ENCODE measurements at regions not wholly inside any gene's neighbourhood (a gene's known extent, or its start where the extent isn't known, plus 50 kb on each side); places are given as distances from the start of the nearest gene placed in this dataset.
"Not testable (repeated sequence)": the region's sequence is repeated elsewhere in the genome, so short reads cannot be mapped to it uniquely, and the experiment has no call there.

- H4K91ac ChIP-seq (ENCODE audit: insufficient read depth, low read depth, low read length); POLR2A ChIA-PET (ENCODE audit: unreplicated experiment); intact Hi-C loops (cut with micrococcal nuclease); H3K27me3 ChIP-seq (ENCODE audit: control insufficient read depth, insufficient read depth, low read length); H2BK20ac ChIP-seq (ENCODE audit: low read depth, low read length); H3K9ac ChIP-seq (ENCODE audit: low read depth, low read length); H3K4ac ChIP-seq (ENCODE audit: low read depth, low read length); H3K23ac ChIP-seq (ENCODE audit: low read depth, low read length); H4K20me1 ChIP-seq (ENCODE audit: insufficient read depth, low read length); H3K9me1 ChIP-seq (ENCODE audit: insufficient read depth, low read length); H2AK5ac ChIP-seq (ENCODE audit: low read depth, low read length); H2AK9ac ChIP-seq (replicated peaks; ENCODE audit: low read depth, low read length, poor library complexity); H3K9me3 ChIP-seq (ENCODE audit: control insufficient read depth, insufficient read depth, low read length); H2BK5ac ChIP-seq (ENCODE audit: low read depth, low read length, poor library complexity, severe bottlenecking); H3K4me3 ChIP-seq (ENCODE audit: insufficient read depth, low read depth, low read length); H3K4me2 ChIP-seq (ENCODE audit: low read depth, low read length); H3K18ac ChIP-seq (ENCODE audit: low read depth, low read length); H3K36me3 ChIP-seq (ENCODE audit: control insufficient read depth, insufficient read depth, low read length); H3K79me1 ChIP-seq (ENCODE audit: low read depth in 1 of 2, low read length in 2 of 2); BruUV-seq (replicated peaks); CTCF ChIA-PET; H3K56ac ChIP-seq (ENCODE audit: extremely low read depth, insufficient read depth, low read length); in situ Hi-C loops (cut with MboI; ENCODE audit: low sequenced_read_pairs); DNase-seq; H3K27ac ChIP-seq (ENCODE audit: insufficient read depth, low read length); H2AFZ ChIP-seq (replicated peaks; ENCODE audit: low read length, poor library complexity); H3K14ac ChIP-seq (replicated peaks; ENCODE audit: low read depth, low read length); dilution Hi-C loops (cut with HindIII; ENCODE audit: low sequenced_read_pairs, unreplicated experiment); H4K8ac ChIP-seq (ENCODE audit: low read depth in 2 of 2, low read length in 2 of 2); ATAC-seq (ENCODE audit: low read depth); H2BK15ac ChIP-seq (ENCODE audit: low read depth, low read length); H3K4me1 ChIP-seq (ENCODE audit: control insufficient read depth, insufficient read depth, low read length); H2BK120ac ChIP-seq (ENCODE audit: low read depth, low read length); H4K5ac ChIP-seq (ENCODE audit: low read depth, low read length): not testable (repeated sequence)
- WGBS, 2 experiments (ENCODE audit: extremely low coverage in 2 of 2, insufficient read length in 1 of 2), result no CpG with 5 or more reads among the region's 4 CpGs
Measured at GRCh38 chr1:146292424-146292823, 63.6 kb upstream of the NOTCH2NLA start.

DNA sequence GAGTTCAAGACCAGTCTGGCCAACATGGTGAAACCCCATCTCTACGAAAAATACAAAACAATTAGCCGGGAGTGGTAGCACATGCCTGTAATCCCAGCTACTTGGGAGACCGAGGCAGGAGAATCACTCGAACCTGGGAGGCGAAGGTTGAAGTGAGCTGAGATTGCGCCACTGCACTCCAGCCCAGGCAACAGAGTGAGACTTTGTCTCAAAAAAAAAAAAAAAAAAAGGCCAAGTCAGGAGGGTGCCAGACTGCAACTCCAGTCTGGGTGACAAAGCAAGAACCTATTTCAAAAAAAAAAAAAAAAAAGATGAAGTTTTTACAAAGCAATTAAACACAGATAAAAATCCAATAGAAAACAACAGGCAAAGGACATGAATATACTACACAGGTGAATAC lies 59.1 kb upstream of the NOTCH2NLA start:
- H2BK120ac ChIP-seq (ENCODE audit: low read depth, low read length); POLR2A ChIA-PET (ENCODE audit: unreplicated experiment); H3K9ac ChIP-seq (ENCODE audit: low read depth, low read length); H2BK15ac ChIP-seq (ENCODE audit: low read depth, low read length); in situ Hi-C loops (cut with MboI; ENCODE audit: low sequenced_read_pairs); H3K14ac ChIP-seq (replicated peaks; ENCODE audit: low read depth, low read length); H2AFZ ChIP-seq (replicated peaks; ENCODE audit: low read length, poor library complexity); H2BK5ac ChIP-seq (ENCODE audit: low read depth, low read length, poor library complexity, severe bottlenecking); BruUV-seq (replicated peaks); H3K9me3 ChIP-seq (ENCODE audit: control insufficient read depth, insufficient read depth, low read length); intact Hi-C loops (cut with micrococcal nuclease); H2BK20ac ChIP-seq (ENCODE audit: low read depth, low read length); H4K91ac ChIP-seq (ENCODE audit: insufficient read depth, low read depth, low read length); H2AK9ac ChIP-seq (replicated peaks; ENCODE audit: low read depth, low read length, poor library complexity); H3K79me1 ChIP-seq (ENCODE audit: low read depth in 1 of 2, low read length in 2 of 2); H4K8ac ChIP-seq (ENCODE audit: low read depth in 2 of 2, low read length in 2 of 2); CTCF ChIA-PET; H3K18ac ChIP-seq (ENCODE audit: low read depth, low read length); H4K20me1 ChIP-seq (ENCODE audit: insufficient read depth, low read length); H3K4ac ChIP-seq (ENCODE audit: low read depth, low read length); H3K4me2 ChIP-seq (ENCODE audit: low read depth, low read length); H3K36me3 ChIP-seq (ENCODE audit: control insufficient read depth, insufficient read depth, low read length); dilution Hi-C loops (cut with HindIII; ENCODE audit: low sequenced_read_pairs, unreplicated experiment); H3K4me1 ChIP-seq (ENCODE audit: control insufficient read depth, insufficient read depth, low read length); ATAC-seq (ENCODE audit: low read depth); H4K5ac ChIP-seq (ENCODE audit: low read depth, low read length); H3K4me3 ChIP-seq (ENCODE audit: insufficient read depth, low read depth, low read length); DNase-seq; H3K9me1 ChIP-seq (ENCODE audit: insufficient read depth, low read length); H3K27ac ChIP-seq (ENCODE audit: insufficient read depth, low read length); H3K56ac ChIP-seq (ENCODE audit: extremely low read depth, insufficient read depth, low read length); H3K27me3 ChIP-seq (ENCODE audit: control insufficient read depth, insufficient read depth, low read length); H2AK5ac ChIP-seq (ENCODE audit: low read depth, low read length); H3K23ac ChIP-seq (ENCODE audit: low read depth, low read length): not testable (repeated sequence)
- no CpG with 5 or more reads among the region's 6 CpGs for WGBS, 2 experiments (ENCODE audit: extremely low coverage in 2 of 2, insufficient read length in 1 of 2)
